Stomach (tissue), 8 donors: ENCODE measurements at regions not wholly inside any gene's neighbourhood (a gene's known extent, or its start where the extent isn't known, plus 50 kb on each side); places are given as distances from the start of the nearest gene placed in this dataset.

ENCODE experiments used
- DNase-seq, 2 donors: peaks; one replicate each; pipeline versions ENCODE4 v3.0.0 to v3.0.0-alpha.2; 2013 to 2019
- H3K27ac ChIP-seq, 5 donors: fragments of 200-600 bp in 4 of 5; sonication (generic) in 4 of 5; one replicate each; pipeline ENCODE4 v1.5.1; 2013 to 2019; ENCODE audit warnings: mild to moderate bottlenecking in 1 of 5, moderate library complexity in 1 of 5
- H3K27me3 ChIP-seq, 3 donors: fragments of 200-600 bp; sonication (generic); one replicate each; pipeline ENCODE4 v1.5.1; 2017 to 2019; ENCODE audit warnings: mixed run types in 1 of 3
- H3K36me3 ChIP-seq, 4 donors: fragments of 200-600 bp; sonication (generic); 1 replicate in 3 of 4; 2 replicates in 1 of 4; pipeline ENCODE4 v1.5.1; 2016 to 2019
- H3K4me1 ChIP-seq, 4 donors: fragments of 200-600 bp; sonication (generic); one replicate each; pipeline ENCODE4 v1.5.1; 2016 to 2019
- H3K4me3 ChIP-seq, 4 donors: fragments of 200-600 bp; sonication (generic) in 3 of 4; one replicate each; pipeline ENCODE4 v1.5.1; 2016 to 2019; ENCODE audit warnings: mild to moderate bottlenecking in 1 of 4
- H3K9me3 ChIP-seq, 4 donors: fragments of 200-600 bp; sonication (generic); one replicate each; pipeline ENCODE4 v1.5.1; 2016 to 2019
- EP300 ChIP-seq: sonication (generic); formaldehyde crosslinking; IDR thresholded peaks from one replicate; pipeline ENCODE4 v1.6.1; 2017; ENCODE audit warnings: antibody characterized with exemption
- POLR2A ChIP-seq, 4 donors: fragments of 450-650 bp; IDR thresholded peaks; one replicate each; pipeline ENCODE4 v1.6.1; 2016; ENCODE audit warnings: antibody characterized with exemption in 4 of 4, control low read depth in 2 of 4, mild to moderate bottlenecking in 1 of 4, moderate library complexity in 1 of 4
- POLR2AphosphoS5 ChIP-seq, 3 donors: sonication (generic); formaldehyde crosslinking; IDR thresholded peaks; one replicate each; pipeline ENCODE4 v1.6.1; 2016; ENCODE audit warnings: antibody characterized with exemption in 3 of 3
- WGBS, 5 donors: extraction: QIAGEN DNeasy Blood & Tissue Kit in 3 of 5; methylation state at CpG; one replicate each; pipeline versions ENCODE4 v1.1.5 to v1.1.7; 2013 to 2018; 5-methylcytosine and 5-hydroxymethylcytosine counted together
- intact Hi-C: fragments of 100-400 bp; cut with DNase I; formaldehyde crosslinking; loops from one replicate; pipeline ENCODE4 v1.15.1; 2023; ENCODE audit warnings: low total_unique reads
- TF ChIP-seq, protein P1 (sequence below), 7 experiments: fragments of 450-650 bp in 4 of 7; fragments of 200-600 bp in 3 of 7; sonication (generic) in 3 of 7; IDR thresholded peaks; one replicate each; pipeline ENCODE4 v1.5.1; 2016 to 2019; ENCODE audit warnings: antibody characterized with exemption in 7 of 7, control low read depth in 2 of 7, mild to moderate bottlenecking in 1 of 7
- donor health status: healthy with polysubstance abuse.
- donor health status: Bipolar disorder and iron deficiency.
- donor health status: healthy.

DNA sequence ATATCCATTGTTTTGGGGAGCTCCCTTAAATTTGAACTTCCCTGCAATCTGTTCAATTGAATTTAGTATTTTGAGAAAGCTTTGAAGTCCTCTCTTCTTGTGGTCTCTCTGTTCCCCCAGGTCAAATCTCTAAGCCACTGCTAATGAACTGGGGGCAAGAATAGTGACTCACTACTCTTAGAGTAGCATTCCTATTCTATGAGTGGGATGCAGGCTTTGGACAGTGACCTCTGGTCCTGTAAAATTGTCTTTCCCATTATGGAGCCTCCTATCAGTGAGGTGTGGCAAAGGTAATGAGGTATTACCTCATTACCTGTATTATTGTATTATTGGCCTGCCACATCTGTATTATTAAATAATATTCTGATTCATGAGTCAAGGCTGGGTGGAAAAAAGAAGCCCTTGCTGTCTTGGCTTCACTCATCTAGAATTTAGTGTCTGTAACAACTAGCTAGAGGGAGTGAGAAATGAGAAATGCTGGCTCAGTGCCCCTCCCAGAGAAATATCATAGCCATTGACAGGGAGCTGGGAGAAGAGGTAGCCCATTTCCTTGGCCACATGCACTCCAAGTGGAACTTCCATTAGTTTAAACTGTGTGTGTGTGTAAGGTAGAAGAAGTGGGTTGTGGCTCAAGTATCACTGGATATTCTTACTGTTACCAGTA is 393.9 kb upstream of the CTSO start:
- TF ChIP-seq POLR2A (IDR thresholded peaks at IDR 0.05) = no peak
- TF ChIP-seq, protein P1, sequence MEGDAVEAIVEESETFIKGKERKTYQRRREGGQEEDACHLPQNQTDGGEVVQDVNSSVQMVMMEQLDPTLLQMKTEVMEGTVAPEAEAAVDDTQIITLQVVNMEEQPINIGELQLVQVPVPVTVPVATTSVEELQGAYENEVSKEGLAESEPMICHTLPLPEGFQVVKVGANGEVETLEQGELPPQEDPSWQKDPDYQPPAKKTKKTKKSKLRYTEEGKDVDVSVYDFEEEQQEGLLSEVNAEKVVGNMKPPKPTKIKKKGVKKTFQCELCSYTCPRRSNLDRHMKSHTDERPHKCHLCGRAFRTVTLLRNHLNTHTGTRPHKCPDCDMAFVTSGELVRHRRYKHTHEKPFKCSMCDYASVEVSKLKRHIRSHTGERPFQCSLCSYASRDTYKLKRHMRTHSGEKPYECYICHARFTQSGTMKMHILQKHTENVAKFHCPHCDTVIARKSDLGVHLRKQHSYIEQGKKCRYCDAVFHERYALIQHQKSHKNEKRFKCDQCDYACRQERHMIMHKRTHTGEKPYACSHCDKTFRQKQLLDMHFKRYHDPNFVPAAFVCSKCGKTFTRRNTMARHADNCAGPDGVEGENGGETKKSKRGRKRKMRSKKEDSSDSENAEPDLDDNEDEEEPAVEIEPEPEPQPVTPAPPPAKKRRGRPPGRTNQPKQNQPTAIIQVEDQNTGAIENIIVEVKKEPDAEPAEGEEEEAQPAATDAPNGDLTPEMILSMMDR (IDR thresholded peaks at IDR 0.05) = no peak
- no peak for TF ChIP-seq EP300
- no peak for TF ChIP-seq POLR2AphosphoS5 (IDR thresholded peaks at IDR 0.05)
- Histone ChIP-seq H3K9me3 (no peaks in the 10 kb centered on the region), H3K4me1 (no peaks in the 10 kb centered on the region), H3K4me3 (no peak overlapping the region), H3K27me3 (no peaks in the 10 kb centered on the region), H3K27ac (no peak overlapping the region), H3K36me3 (no peaks in the 10 kb centered on the region)
- intact Hi-C loops = no loop called here
- no peak for DNase-seq

- H3K36me3 ChIP-seq = no peaks in the 10 kb centered on the region
- H3K4me3 ChIP-seq = no peak overlapping the region
- TF ChIP-seq, protein P1 (IDR thresholded peaks at IDR 0.05) = no peak
- no peak for TF ChIP-seq EP300
- no peak for TF ChIP-seq POLR2A (IDR thresholded peaks at IDR 0.05)
- no peak overlapping the region for H3K27ac ChIP-seq
- no peaks in the 10 kb centered on the region for H3K9me3 ChIP-seq
- intact Hi-C loops = no loop called here
- no peaks in the 10 kb centered on the region for H3K27me3 ChIP-seq
- DNase-seq = no peak
- H3K4me1 ChIP-seq = no peaks in the 10 kb centered on the region
These were observed 393.3 kb upstream of the CTSO start for GRCh38 chr4:156346959-156347385.

DNA sequence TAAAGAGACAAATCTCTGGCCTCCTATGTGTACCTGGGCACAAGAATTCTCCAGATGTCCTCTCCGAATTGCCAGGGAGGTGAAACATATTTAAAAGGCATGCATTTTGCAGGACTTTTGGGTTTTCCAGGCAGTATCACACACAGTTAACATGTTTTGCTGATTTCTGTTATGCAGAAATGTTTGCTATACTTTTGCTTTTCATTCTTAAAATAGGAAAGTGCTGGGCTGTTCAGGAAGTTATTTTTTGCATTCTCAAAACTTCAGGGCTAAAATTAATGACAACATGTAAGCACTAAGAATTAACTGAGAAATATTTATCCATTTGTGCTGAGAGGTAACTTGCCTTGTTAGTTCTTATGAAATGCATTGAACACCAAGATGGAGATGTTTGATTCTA is 390.7 kb upstream of the CTSO start:
- Histone ChIP-seq H3K9me3 (no peaks in the 10 kb centered on the region), H3K36me3 (no peaks in the 10 kb centered on the region), H3K27me3 (no peaks in the 10 kb centered on the region), H3K27ac (no peak overlapping the region), H3K4me3 (no peak overlapping the region), H3K4me1 (no peaks in the 10 kb centered on the region)
- WGBS, 5 donors = 40 to 61% (median 50%) methylated on average over 1 of the region's 1 CpG
- intact Hi-C loops = no loop called here
- DNase-seq = no peak
- TF ChIP-seq EP300 (no peak), POLR2A (IDR thresholded peaks at IDR 0.05) (no peak), POLR2AphosphoS5 (IDR thresholded peaks at IDR 0.05) (no peak)
- TF ChIP-seq, protein P1 (IDR thresholded peaks at IDR 0.05) = no peak

DNA sequence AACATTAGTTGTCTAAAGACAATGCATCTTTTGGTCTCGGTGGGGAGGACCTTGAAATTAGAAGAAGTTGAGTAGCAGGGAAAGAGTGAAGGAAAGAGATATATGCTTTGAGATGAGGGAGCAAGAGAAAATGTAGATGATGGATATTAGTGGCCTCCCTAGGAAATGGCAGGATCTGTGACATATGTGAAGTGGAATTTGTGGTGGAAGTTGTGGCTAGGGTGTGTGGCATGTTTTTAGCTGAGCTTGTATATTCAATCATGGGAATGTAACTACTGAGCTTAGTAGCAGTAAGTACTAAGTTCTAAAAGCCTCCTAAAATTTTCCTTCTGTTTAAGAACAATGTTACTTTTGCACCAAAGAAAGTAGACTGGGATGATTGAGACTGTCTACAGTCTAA is 382.8 kb upstream of the CTSO start:
- 70 to 85% (median 76%) methylated on average over 1 of the region's 1 CpG for WGBS, 5 donors
- TF ChIP-seq EP300 (no peak), POLR2A (IDR thresholded peaks at IDR 0.05) (no peak)
- TF ChIP-seq, protein P1 (IDR thresholded peaks at IDR 0.05) = no peak

More for the DNA sequence above, 382.8 kb upstream of the CTSO start:
- Histone ChIP-seq H3K4me1 (no peaks in the 10 kb centered on the region), H3K27ac (no peak overlapping the region), H3K4me3 (no peak overlapping the region), H3K36me3 (no peaks in the 10 kb centered on the region), H3K9me3 (no peaks in the 10 kb centered on the region), H3K27me3 (no peaks in the 10 kb centered on the region)
- intact Hi-C loops = no loop called here
- DNase-seq = no peak
